ENCODE measurements at regions not wholly inside any gene's neighbourhood (a gene's known extent, or its start where the extent isn't known, plus 50 kb on each side); places are given as distances from the start of the nearest gene placed in this dataset.

- peaks cover 19% of the 10 kb centered on the region for H3K4me1 ChIP-seq (ENCODE audit: control insufficient read depth, insufficient read depth, low read length, unreplicated experiment)
- peaks cover 5% of the 10 kb centered on the region for H3K27me3 ChIP-seq (ENCODE audit: insufficient read depth, low read length)
- no peaks in the 10 kb centered on the region for H3K79me2 ChIP-seq (ENCODE audit: control insufficient read depth, insufficient read depth, low read length, unreplicated experiment)
- H3K36me3 ChIP-seq (ENCODE audit: insufficient read depth, low read length): no peaks in the 10 kb centered on the region
- no peak overlapping the region for H2AFZ ChIP-seq (ENCODE audit: low read length, unreplicated experiment)
- no peak overlapping the region for H3K4me3 ChIP-seq (ENCODE audit: low read depth, low read length)
- H3K27ac ChIP-seq (ENCODE audit: low read depth, low read length): no peak overlapping the region
These were observed 138.5 kb downstream of the MRPL14 start for GRCh38 chr6:43988801-43989200.

DNA sequence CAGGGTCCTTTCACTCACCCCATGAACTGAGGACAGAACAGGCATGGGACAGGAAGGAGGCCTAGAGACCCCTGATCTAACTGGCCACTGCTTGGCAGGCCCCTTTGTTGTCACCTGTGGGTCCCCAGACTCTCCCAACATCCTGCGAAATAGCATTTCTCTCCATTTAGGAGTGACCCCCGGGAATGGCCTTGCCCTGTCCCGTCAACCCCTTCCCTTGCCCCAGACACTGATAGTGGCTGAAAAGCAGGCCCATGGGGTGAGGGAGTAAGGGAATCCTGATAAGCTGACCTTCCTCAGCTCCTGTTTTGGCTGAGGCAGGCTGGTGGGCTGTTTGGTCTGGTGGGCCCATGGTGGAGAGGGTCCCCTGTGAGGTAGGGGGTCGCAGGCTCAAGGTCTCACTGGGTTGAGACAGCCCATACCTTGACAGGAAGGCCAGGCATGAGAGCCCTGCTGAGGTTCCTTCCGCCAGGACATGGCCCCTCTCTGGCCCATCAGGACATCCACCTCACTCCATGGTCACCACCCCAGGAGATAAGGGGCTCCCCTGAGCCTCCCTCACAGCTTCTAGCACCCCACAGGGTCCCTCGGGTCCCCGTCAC lies 139.3 kb downstream of the MRPL14 start:
- Histone ChIP-seq H3K36me3 (ENCODE audit: insufficient read depth, low read length) (no peaks in the 10 kb centered on the region), H3K27ac (ENCODE audit: low read depth, low read length) (no peak overlapping the region), H3K4me3 (ENCODE audit: low read depth, low read length) (no peak overlapping the region), H3K4me1 (ENCODE audit: control insufficient read depth, insufficient read depth, low read length, unreplicated experiment) (peaks cover 19% of the 10 kb centered on the region), H3K27me3 (ENCODE audit: insufficient read depth, low read length) (peaks cover 5% of the 10 kb centered on the region), H2AFZ (ENCODE audit: low read length, unreplicated experiment) (no peak overlapping the region), H3K79me2 (ENCODE audit: control insufficient read depth, insufficient read depth, low read length, unreplicated experiment) (no peaks in the 10 kb centered on the region)

- no peaks in the 10 kb centered on the region for H3K36me3 ChIP-seq (ENCODE audit: insufficient read depth, low read length)
- no peak overlapping the region for H3K4me3 ChIP-seq (ENCODE audit: low read depth, low read length)
- H2AFZ ChIP-seq (ENCODE audit: low read length, unreplicated experiment): no peak overlapping the region
- no peaks in the 10 kb centered on the region for H3K79me2 ChIP-seq (ENCODE audit: control insufficient read depth, insufficient read depth, low read length, unreplicated experiment)
- peaks cover 5% of the 10 kb centered on the region for H3K27me3 ChIP-seq (ENCODE audit: insufficient read depth, low read length)
- peaks cover 17% of the 10 kb centered on the region for H3K4me1 ChIP-seq (ENCODE audit: control insufficient read depth, insufficient read depth, low read length, unreplicated experiment)
- no peak overlapping the region for H3K27ac ChIP-seq (ENCODE audit: low read depth, low read length)
These were observed 141.0 kb downstream of the MRPL14 start for GRCh38 chr6:43986177-43986825.

DNA sequence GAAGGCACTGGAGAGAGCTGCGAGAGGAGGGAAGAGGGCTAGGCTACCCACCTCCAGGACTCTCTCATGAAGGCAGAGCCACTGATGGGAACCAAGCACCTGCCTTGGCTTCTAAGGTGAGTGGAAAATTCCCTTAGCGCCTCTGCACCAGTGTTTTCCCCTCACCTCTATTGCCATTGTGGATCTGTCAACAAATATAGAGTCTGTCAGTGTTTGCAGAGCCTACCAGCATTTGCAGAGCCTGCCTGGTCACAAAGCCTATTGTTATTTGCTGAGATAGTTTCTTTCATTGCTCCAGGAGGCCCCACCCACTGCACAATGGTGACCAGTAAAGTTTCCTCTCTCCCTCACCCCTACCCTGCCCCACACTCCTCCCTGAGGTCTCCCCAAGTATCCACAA lies 141.9 kb downstream of the MRPL14 start:
- H2AFZ ChIP-seq (ENCODE audit: low read length, unreplicated experiment): no peak overlapping the region
- H3K27ac ChIP-seq (ENCODE audit: low read depth, low read length): no peak overlapping the region
- no peak overlapping the region for H3K4me3 ChIP-seq (ENCODE audit: low read depth, low read length)
- H3K27me3 ChIP-seq (ENCODE audit: insufficient read depth, low read length): peaks cover 5% of the 10 kb centered on the region
- no peaks in the 10 kb centered on the region for H3K79me2 ChIP-seq (ENCODE audit: control insufficient read depth, insufficient read depth, low read length, unreplicated experiment)
- H3K4me1 ChIP-seq (ENCODE audit: control insufficient read depth, insufficient read depth, low read length, unreplicated experiment): peaks cover 7% of the 10 kb centered on the region
- H3K36me3 ChIP-seq (ENCODE audit: insufficient read depth, low read length): no peaks in the 10 kb centered on the region

GRCh38 chr6:43984442-43985321 lies 142.6 kb downstream of the MRPL14 start:
- Histone ChIP-seq H3K4me1 (ENCODE audit: control insufficient read depth, insufficient read depth, low read length, unreplicated experiment) (peaks cover under 1% of the 10 kb centered on the region), H2AFZ (ENCODE audit: low read length, unreplicated experiment) (no peak overlapping the region), H3K79me2 (ENCODE audit: control insufficient read depth, insufficient read depth, low read length, unreplicated experiment) (no peaks in the 10 kb centered on the region), H3K4me3 (ENCODE audit: low read depth, low read length) (no peak overlapping the region), H3K27ac (ENCODE audit: low read depth, low read length) (no peak overlapping the region), H3K27me3 (ENCODE audit: insufficient read depth, low read length) (peaks cover 5% of the 10 kb centered on the region), H3K36me3 (ENCODE audit: insufficient read depth, low read length) (no peaks in the 10 kb centered on the region)

GRCh38 chr6:43983632-43984031 lies 143.6 kb downstream of the MRPL14 start:
- Histone ChIP-seq H3K27me3 (ENCODE audit: insufficient read depth, low read length) (peaks cover 5% of the 10 kb centered on the region), H2AFZ (ENCODE audit: low read length, unreplicated experiment) (no peak overlapping the region), H3K4me3 (ENCODE audit: low read depth, low read length) (no peak overlapping the region), H3K36me3 (ENCODE audit: insufficient read depth, low read length) (no peaks in the 10 kb centered on the region), H3K4me1 (ENCODE audit: control insufficient read depth, insufficient read depth, low read length, unreplicated experiment) (peaks cover 1% of the 10 kb centered on the region), H3K79me2 (ENCODE audit: control insufficient read depth, insufficient read depth, low read length, unreplicated experiment) (no peaks in the 10 kb centered on the region), H3K27ac (ENCODE audit: low read depth, low read length) (no peak overlapping the region)

DNA sequence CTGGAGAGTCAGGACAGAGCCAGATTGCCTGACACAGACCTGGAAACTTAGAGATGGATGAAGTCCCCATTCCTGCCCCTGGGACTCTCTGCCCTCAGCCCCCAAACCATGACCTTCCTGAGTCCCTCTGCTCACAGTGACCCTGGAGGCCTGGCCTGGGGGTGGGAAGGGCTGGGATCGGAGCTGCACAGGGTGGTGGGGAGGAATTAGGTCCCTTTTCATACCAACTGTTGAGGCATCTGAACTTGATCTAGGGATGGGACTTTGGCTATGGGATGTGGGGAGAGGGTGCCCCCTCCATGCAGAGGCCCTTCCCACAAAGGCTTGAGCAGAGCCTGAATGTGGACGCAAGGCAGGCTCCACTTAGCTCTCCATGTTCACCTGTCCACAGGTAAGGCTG lies 144.1 kb downstream of the MRPL14 start:
- H3K27ac ChIP-seq (ENCODE audit: low read depth, low read length): no peak overlapping the region
- peaks cover 6% of the 10 kb centered on the region for H3K4me1 ChIP-seq (ENCODE audit: control insufficient read depth, insufficient read depth, low read length, unreplicated experiment)
- H3K79me2 ChIP-seq (ENCODE audit: control insufficient read depth, insufficient read depth, low read length, unreplicated experiment): no peaks in the 10 kb centered on the region
- H2AFZ ChIP-seq (ENCODE audit: low read length, unreplicated experiment): no peak overlapping the region
- H3K36me3 ChIP-seq (ENCODE audit: insufficient read depth, low read length): no peaks in the 10 kb centered on the region
- H3K27me3 ChIP-seq (ENCODE audit: insufficient read depth, low read length): peaks cover 5% of the 10 kb centered on the region
- H3K4me3 ChIP-seq (ENCODE audit: low read depth, low read length): no peak overlapping the region

DNA sequence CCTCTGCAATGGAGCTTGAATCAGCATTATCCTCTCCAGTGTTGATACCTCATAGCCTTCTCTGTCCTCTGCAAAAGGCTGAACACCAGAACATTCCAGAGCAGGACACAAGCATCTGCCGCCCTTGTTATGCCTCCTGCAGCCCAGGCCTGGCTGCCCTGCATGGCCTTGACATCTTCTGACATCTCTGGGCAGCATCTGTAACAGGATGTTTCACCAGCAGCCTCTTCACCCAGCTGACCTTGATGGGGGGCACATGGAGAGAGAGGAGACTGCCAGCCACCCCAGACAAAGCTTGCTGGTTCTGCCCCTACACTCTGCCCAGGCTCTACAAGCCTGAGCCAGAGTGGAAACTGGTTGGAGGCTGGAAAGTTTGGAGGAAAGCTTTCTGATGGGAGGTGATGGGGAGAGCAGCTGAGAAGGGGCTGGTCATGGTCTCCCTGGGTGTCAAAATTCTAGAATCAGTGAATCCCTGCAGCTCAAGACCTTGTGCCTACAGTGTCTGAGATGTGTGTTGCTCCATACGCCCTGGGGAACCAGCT lies 145.1 kb downstream of the MRPL14 start:
- Histone ChIP-seq H3K4me3 (ENCODE audit: low read depth, low read length) (no peak overlapping the region), H3K79me2 (ENCODE audit: control insufficient read depth, insufficient read depth, low read length, unreplicated experiment) (no peaks in the 10 kb centered on the region), H3K4me1 (ENCODE audit: control insufficient read depth, insufficient read depth, low read length, unreplicated experiment) (peaks cover 7% of the 10 kb centered on the region), H3K27me3 (ENCODE audit: insufficient read depth, low read length) (peaks cover 5% of the 10 kb centered on the region), H3K27ac (ENCODE audit: low read depth, low read length) (no peak overlapping the region), H2AFZ (ENCODE audit: low read length, unreplicated experiment) (no peak overlapping the region), H3K36me3 (ENCODE audit: insufficient read depth, low read length) (no peaks in the 10 kb centered on the region)

DNA sequence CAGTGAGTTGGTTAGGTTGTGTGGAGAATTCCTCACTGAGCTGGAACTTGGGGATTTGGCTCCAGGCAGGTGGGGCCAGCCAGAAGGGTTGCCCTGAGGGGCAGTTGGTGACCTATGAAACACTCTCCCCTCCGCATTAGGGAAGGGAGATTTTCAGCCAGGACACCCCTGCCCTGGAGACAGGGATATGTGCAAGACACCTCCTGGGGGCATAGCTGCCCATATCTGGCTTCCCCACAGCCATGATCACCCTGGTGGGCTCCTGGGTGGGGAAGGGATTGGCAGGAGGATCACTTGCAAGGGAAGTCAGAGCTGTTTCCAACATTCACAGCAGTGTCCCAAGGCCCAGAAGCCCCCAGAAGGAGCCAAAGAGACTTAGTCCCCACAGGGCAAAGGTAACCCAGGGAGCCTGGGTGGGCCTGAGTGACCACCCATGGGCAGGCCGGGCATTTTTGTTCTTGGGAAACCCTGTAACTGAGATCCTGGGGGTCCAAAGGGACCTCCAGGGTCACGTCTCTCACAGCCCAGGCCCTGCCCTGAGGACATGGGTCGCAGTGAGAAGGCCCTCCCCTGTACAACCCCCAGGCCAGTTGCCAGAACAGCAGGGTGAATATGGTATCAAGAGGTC lies 145.8 kb downstream of the MRPL14 start:
- H3K4me3 ChIP-seq (ENCODE audit: low read depth, low read length): no peak overlapping the region
- no peaks in the 10 kb centered on the region for H3K36me3 ChIP-seq (ENCODE audit: insufficient read depth, low read length)
- H3K79me2 ChIP-seq (ENCODE audit: control insufficient read depth, insufficient read depth, low read length, unreplicated experiment): no peaks in the 10 kb centered on the region
- H2AFZ ChIP-seq (ENCODE audit: low read length, unreplicated experiment): no peak overlapping the region
- H3K27me3 ChIP-seq (ENCODE audit: insufficient read depth, low read length): peaks cover 5% of the 10 kb centered on the region
- peaks cover 7% of the 10 kb centered on the region for H3K4me1 ChIP-seq (ENCODE audit: control insufficient read depth, insufficient read depth, low read length, unreplicated experiment)
- H3K27ac ChIP-seq (ENCODE audit: low read depth, low read length): no peak overlapping the region

DNA sequence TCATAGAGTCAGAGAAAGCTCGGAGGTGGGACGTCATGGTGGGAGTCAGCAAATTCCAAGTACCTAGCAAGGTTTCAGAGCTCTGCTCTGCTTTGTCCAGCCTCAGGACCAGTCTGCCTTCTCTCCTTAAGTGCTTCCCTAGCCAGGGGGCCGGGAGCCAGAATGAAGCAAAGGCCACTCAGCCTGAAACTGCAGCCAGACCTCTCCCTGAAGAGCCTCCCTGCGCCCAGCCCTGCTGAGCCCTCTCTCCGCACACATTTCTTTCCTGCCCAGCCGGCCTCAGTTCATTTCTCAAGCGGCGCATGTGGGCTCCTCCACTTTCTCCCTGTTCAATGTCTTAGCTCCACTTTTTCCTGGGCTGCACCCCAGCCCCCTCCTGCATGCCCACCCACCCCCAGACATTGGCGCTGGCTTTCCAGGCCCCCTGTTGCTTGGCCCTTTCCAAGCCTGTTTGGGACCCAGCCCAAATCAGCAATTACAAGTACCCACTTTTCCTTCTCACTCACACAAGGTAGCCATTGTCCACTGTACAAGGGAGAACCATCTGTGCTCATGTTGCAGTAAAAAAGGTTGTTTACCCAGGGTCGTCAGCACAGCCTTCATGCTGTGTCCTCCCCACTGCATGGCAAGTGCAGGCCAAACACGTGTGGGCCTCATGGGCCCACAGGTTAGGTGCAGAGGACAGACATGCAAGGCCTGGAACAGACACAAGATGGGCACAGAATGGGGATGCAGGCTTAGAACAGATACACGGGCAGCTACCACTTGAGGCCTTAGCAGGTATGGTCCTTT lies 147.1 kb downstream of the MRPL14 start:
- Histone ChIP-seq H3K4me3 (ENCODE audit: low read depth, low read length) (no peak overlapping the region), H3K36me3 (ENCODE audit: insufficient read depth, low read length) (no peaks in the 10 kb centered on the region), H3K27ac (ENCODE audit: low read depth, low read length) (no peak overlapping the region), H2AFZ (ENCODE audit: low read length, unreplicated experiment) (no peak overlapping the region), H3K4me1 (ENCODE audit: control insufficient read depth, insufficient read depth, low read length, unreplicated experiment) (peaks cover 7% of the 10 kb centered on the region), H3K79me2 (ENCODE audit: control insufficient read depth, insufficient read depth, low read length, unreplicated experiment) (no peaks in the 10 kb centered on the region), H3K27me3 (ENCODE audit: insufficient read depth, low read length) (no peaks in the 10 kb centered on the region)
